SK-N-MC (cell line): ENCODE measurements at regions not wholly inside any gene's neighbourhood (a gene's known extent, or its start where the extent isn't known, plus 50 kb on each side); places are given as distances from the start of the nearest gene placed in this dataset.

ENCODE experiments used
- EZH2 ChIP-seq: fragments of 200-600 bp; sonication (generic); IDR thresholded peaks from one replicate; pipeline ENCODE4 v1.6.1; 2017; ENCODE audit warnings: antibody characterized with exemption
- POLR2AphosphoS5 ChIP-seq: IDR thresholded peaks from 2 replicates; pipeline ENCODE4 v1.6.1; 2012; ENCODE audit warnings: mild to moderate bottlenecking, low read depth, low read length, borderline replicate concordance

- no peak for TF ChIP-seq EZH2
- no peak for TF ChIP-seq POLR2AphosphoS5
These were observed 1437.2 kb downstream of the LRFN5 start for GRCh38 chr14:43043850-43044249.
